ENCODE measurements at regions not wholly inside any gene's neighbourhood (a gene's known extent, or its start where the extent isn't known, plus 50 kb on each side); places are given as distances from the start of the nearest gene placed in this dataset.
A peak's percentile ranks its signal among the peaks of the same experiment; 100 is the strongest.

DNA sequence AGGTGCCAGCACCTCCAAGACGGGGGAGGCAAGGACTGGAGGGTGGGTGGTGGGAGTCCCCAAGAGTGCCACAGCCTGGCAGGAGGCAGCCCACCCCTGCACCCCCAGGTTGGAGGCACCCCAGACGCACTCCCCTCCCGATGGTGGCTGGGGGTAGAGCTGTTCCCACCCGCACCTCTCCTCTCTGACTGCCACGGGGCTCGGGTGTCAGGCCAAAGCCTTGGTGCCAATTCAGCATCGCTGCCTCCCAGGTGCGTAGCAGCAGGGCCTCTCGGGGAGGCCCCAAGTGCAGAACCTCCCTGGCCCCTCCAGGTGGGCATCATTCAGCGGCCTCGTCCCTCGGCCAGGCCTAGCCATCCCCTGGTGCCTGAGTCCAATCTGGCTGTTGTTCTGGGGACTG lies 81.1 kb downstream of the ENGASE start:
- no peak for ATAC-seq
- DNase-seq: no peak
- intact Hi-C loops (cut with DNase I): no loop called here
- H3K9me3 ChIP-seq: no peaks in the 10 kb centered on the region
- no peak overlapping the region for H3K4me3 ChIP-seq
- no peaks in the 10 kb centered on the region for H3K36me3 ChIP-seq
- H3K27ac ChIP-seq: no peak overlapping the region
- peaks cover 44% of the 10 kb centered on the region for H3K27me3 ChIP-seq (ENCODE audit: low read depth)
- TF ChIP-seq, protein P1, sequence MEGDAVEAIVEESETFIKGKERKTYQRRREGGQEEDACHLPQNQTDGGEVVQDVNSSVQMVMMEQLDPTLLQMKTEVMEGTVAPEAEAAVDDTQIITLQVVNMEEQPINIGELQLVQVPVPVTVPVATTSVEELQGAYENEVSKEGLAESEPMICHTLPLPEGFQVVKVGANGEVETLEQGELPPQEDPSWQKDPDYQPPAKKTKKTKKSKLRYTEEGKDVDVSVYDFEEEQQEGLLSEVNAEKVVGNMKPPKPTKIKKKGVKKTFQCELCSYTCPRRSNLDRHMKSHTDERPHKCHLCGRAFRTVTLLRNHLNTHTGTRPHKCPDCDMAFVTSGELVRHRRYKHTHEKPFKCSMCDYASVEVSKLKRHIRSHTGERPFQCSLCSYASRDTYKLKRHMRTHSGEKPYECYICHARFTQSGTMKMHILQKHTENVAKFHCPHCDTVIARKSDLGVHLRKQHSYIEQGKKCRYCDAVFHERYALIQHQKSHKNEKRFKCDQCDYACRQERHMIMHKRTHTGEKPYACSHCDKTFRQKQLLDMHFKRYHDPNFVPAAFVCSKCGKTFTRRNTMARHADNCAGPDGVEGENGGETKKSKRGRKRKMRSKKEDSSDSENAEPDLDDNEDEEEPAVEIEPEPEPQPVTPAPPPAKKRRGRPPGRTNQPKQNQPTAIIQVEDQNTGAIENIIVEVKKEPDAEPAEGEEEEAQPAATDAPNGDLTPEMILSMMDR (IDR thresholded peaks at IDR 0.05): no peak
- H3K4me1 ChIP-seq: no peaks in the 10 kb centered on the region

- Histone ChIP-seq H3K4me1 (no peaks in the 10 kb centered on the region), H3K27ac (no peak overlapping the region), H3K4me3 (no peak overlapping the region), H3K27me3 (ENCODE audit: low read depth) (peaks cover 46% of the 10 kb centered on the region), H3K36me3 (no peaks in the 10 kb centered on the region), H3K9me3 (no peaks in the 10 kb centered on the region)
- DNase-seq: no peak
- ATAC-seq: peak; percentile 20 to 31
- intact Hi-C loops (cut with DNase I): no loop called here
- TF ChIP-seq, protein P1 (IDR thresholded peaks at IDR 0.05): no peak
These were observed 80.4 kb downstream of the ENGASE start for GRCh38 chr17:79154951-79155585.

DNA sequence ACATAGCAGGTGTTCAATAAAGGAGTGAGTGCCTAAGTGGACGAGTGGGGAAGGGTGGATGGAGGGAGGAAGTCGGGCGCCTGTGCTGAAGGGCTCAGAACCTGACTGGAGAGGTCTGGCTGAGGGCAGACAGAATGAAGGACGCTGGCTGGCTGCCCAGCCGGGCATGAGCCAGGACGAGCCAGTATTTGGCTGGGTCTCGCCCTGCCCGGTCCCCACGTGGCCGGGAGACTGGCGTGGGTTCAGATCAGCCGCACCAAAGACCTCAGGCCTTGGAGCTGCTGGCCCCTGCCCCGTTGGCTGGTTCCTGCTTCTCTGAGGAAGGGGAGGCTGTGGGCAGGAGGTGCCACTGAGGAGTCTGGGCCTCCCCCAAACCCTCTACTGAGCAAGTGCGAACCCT lies 79.8 kb downstream of the ENGASE start:
- ATAC-seq (peak; percentile 20 to 39), DNase-seq (peak; percentile 57)
- Histone ChIP-seq H3K27ac (no peak overlapping the region), H3K9me3 (no peaks in the 10 kb centered on the region), H3K36me3 (no peaks in the 10 kb centered on the region), H3K27me3 (ENCODE audit: low read depth) (peaks cover 47% of the 10 kb centered on the region), H3K4me3 (no peak overlapping the region), H3K4me1 (no peaks in the 10 kb centered on the region)
- intact Hi-C loops (cut with DNase I): no loop called here
- TF ChIP-seq, protein P1 (IDR thresholded peaks at IDR 0.05): no peak

- no peaks in the 10 kb centered on the region for H3K4me1 ChIP-seq
- ATAC-seq (no peak), DNase-seq (no peak)
- no peaks in the 10 kb centered on the region for H3K36me3 ChIP-seq
- no peak overlapping the region for H3K4me3 ChIP-seq
- H3K27me3 ChIP-seq (ENCODE audit: low read depth): peaks cover 47% of the 10 kb centered on the region
- H3K9me3 ChIP-seq: no peaks in the 10 kb centered on the region
- H3K27ac ChIP-seq: no peak overlapping the region
- TF ChIP-seq, protein P1 (IDR thresholded peaks at IDR 0.05): no peak
- intact Hi-C loops (cut with DNase I): no loop called here
These were observed 78.9 kb downstream of the ENGASE start for GRCh38 chr17:79153367-79154130.

- no peaks in the 10 kb centered on the region for H3K4me1 ChIP-seq
- no peaks in the 10 kb centered on the region for H3K36me3 ChIP-seq
- ATAC-seq (no peak), DNase-seq (no peak)
- H3K9me3 ChIP-seq: no peaks in the 10 kb centered on the region
- TF ChIP-seq, protein P1 (IDR thresholded peaks at IDR 0.05): no peak
- intact Hi-C loops (cut with DNase I): no loop called here
- H3K4me3 ChIP-seq: no peak overlapping the region
- H3K27ac ChIP-seq: no peak overlapping the region
- peaks cover 54% of the 10 kb centered on the region for H3K27me3 ChIP-seq (ENCODE audit: low read depth)
These were observed 78.0 kb downstream of the ENGASE start for GRCh38 chr17:79152636-79153035.

Data from lower lobe of right lung (tissue), 2 donors.